ENCODE measurements at regions not wholly inside any gene's neighbourhood (a gene's known extent, or its start where the extent isn't known, plus 50 kb on each side); places are given as distances from the start of the nearest gene placed in this dataset.
"Not testable (repeated sequence)": the region's sequence is repeated elsewhere in the genome, so short reads cannot be mapped to it uniquely, and the experiment has no call there.

GRCh38 chr10:90023950-90024349 is 322.6 kb downstream of the KIF20B start:
- H3K4me3 ChIP-seq = no peak overlapping the region
- H3K4me1 ChIP-seq = no peaks in the 10 kb centered on the region
- H3K9me3 ChIP-seq = peaks cover 0 to 4% of the 10 kb centered on the region in 2 donors
- TF ChIP-seq CTCF (IDR thresholded peaks at IDR 0.05) = no peak
- intact Hi-C loops (cut with DNase I) = no loop called here
- no peaks in the 10 kb centered on the region for H3K36me3 ChIP-seq
- DNase-seq (ENCODE audit: low spot score in 2 of 2) = no peak
- H3K27ac ChIP-seq = peak overlapping the region; percentile 35 to 63
- no peaks in the 10 kb centered on the region for H3K27me3 ChIP-seq

- intact Hi-C loops (cut with DNase I) = no loop called here
- H3K27me3 ChIP-seq = no peaks in the 10 kb centered on the region
- no peaks in the 10 kb centered on the region for H3K36me3 ChIP-seq
- DNase-seq (ENCODE audit: low spot score in 2 of 2) = no peak
- no peak overlapping the region for H3K4me3 ChIP-seq
- H3K27ac ChIP-seq = no peak overlapping the region
- no peak for TF ChIP-seq CTCF (IDR thresholded peaks at IDR 0.05)
- peaks cover 0 to 4% of the 10 kb centered on the region in 2 donors for H3K9me3 ChIP-seq
- H3K4me1 ChIP-seq = no peaks in the 10 kb centered on the region
These were observed 326.9 kb downstream of the KIF20B start for GRCh38 chr10:90028312-90028711.

- Histone ChIP-seq H3K4me1 (no peaks in the 10 kb centered on the region), H3K36me3 (no peaks in the 10 kb centered on the region), H3K9me3 (peaks cover 0 to 4% of the 10 kb centered on the region in 2 donors), H3K4me3 (no peak overlapping the region), H3K27ac (no peak overlapping the region), H3K27me3 (no peaks in the 10 kb centered on the region)
- intact Hi-C loops (cut with DNase I) = no loop called here
- TF ChIP-seq CTCF (IDR thresholded peaks at IDR 0.05) = no peak
- no peak for DNase-seq (ENCODE audit: low spot score in 2 of 2)
These were observed 330.4 kb downstream of the KIF20B start for GRCh38 chr10:90031776-90032175.

- Histone ChIP-seq H3K27ac (no peak overlapping the region), H3K27me3 (no peaks in the 10 kb centered on the region), H3K36me3 (no peaks in the 10 kb centered on the region), H3K9me3 (peaks cover 0 to 4% of the 10 kb centered on the region in 2 donors), H3K4me3 (no peak overlapping the region), H3K4me1 (no peaks in the 10 kb centered on the region)
- DNase-seq (ENCODE audit: low spot score in 2 of 2) = no peak
- intact Hi-C loops (cut with DNase I) = no loop called here
- no peak for TF ChIP-seq CTCF (IDR thresholded peaks at IDR 0.05)
These were observed 331.1 kb downstream of the KIF20B start for GRCh38 chr10:90032519-90032918.

GRCh38 chr10:90034862-90035261 is 333.5 kb downstream of the KIF20B start:
- H3K4me1 ChIP-seq; intact Hi-C loops (cut with DNase I); H3K27ac ChIP-seq; H3K9me3 ChIP-seq; H3K27me3 ChIP-seq; DNase-seq (ENCODE audit: low spot score in 2 of 2); H3K4me3 ChIP-seq; H3K36me3 ChIP-seq: not testable (repeated sequence)

- Histone ChIP-seq H3K9me3 (no peaks in the 10 kb centered on the region), H3K4me1 (peaks cover 0 to 5% of the 10 kb centered on the region in 2 donors), H3K27ac (no peak overlapping the region), H3K36me3 (no peaks in the 10 kb centered on the region), H3K4me3 (no peak overlapping the region), H3K27me3 (no peaks in the 10 kb centered on the region)
- no peak for TF ChIP-seq CTCF (IDR thresholded peaks at IDR 0.05)
- no peak for DNase-seq (ENCODE audit: low spot score in 2 of 2)
- intact Hi-C loops (cut with DNase I) = no loop called here
These were observed 340.2 kb downstream of the KIF20B start for GRCh38 chr10:90041585-90041984.
